GM12878 (cell line): ENCODE measurements at regions not wholly inside any gene's neighbourhood (a gene's known extent, or its start where the extent isn't known, plus 50 kb on each side); places are given as distances from the start of the nearest gene placed in this dataset.

Experiments
- ATAC-seq: fragments of 200-7000 bp; cut with Tn5 transposase; 3 replicates; pipeline ENCODE4 v1.9.1; 2020; ENCODE audit warnings: mild to moderate bottlenecking, moderate library complexity
- BruUV-seq: library from RNA; stranded (reverse); fragments of 400-500 nt; replicated peaks from 2 replicates; lab custom pipeline; 2021; lab: Mats Ljungman, UMichigan
- CTCF ChIA-PET: fragments of 300-600 bp; sonication (Branson Sonifier 250); formaldehyde crosslinking; extraction: SDS; loops from one replicate; lab custom pipeline; 2021; ENCODE audit warnings: inconsistent platforms; lab: Yijun Ruan, JAX
- POLR2A ChIA-PET: fragments of 350-600 bp; formaldehyde crosslinking; extraction: SDS; loops from one replicate; lab custom pipeline; 2021; ENCODE audit warnings: inconsistent platforms; lab: Charles Lee
- RAD21 ChIA-PET: fragments of 300-600 bp; sonication (Branson Sonifier 250); formaldehyde crosslinking; loops from one replicate; lab custom pipeline; 2023; ENCODE audit warnings: antibody characterized with exemption; ENCODE audit not compliant: unreplicated experiment; lab: Charles Lee
- SMC1A ChIA-PET: fragments of 300-600 bp; sonication (Branson Sonifier 250); formaldehyde crosslinking; loops from one replicate; lab custom pipeline; 2023; ENCODE audit not compliant: unreplicated experiment, uncharacterized antibody; lab: Charles Lee
- DNase-seq: peaks from one replicate; pipeline ENCODE4 v3.0.0-alpha.2; 2011; ENCODE audit warnings: low read depth, low spot score
- FAIRE-seq: peaks from 3 replicates; lab custom pipeline; 2011; peaks lifted over from hg19 to GRCh38; lab: Jason Lieb, UNC
- H2AFZ ChIP-seq: 2 replicates; pipeline ENCODE4 v1.6.0; 2011; ENCODE audit warnings: low read depth, low read length, control low read depth; ENCODE audit not compliant: control insufficient read depth
- H3K27ac ChIP-seq: 2 replicates; pipeline ENCODE4 v1.5.1; 2011; ENCODE audit warnings: control low read depth; ENCODE audit not compliant: control insufficient read depth, insufficient read depth
- H3K27me3 ChIP-seq, 2 experiments: replicated peaks in 1 of 2; 2 replicates each; pipeline versions ENCODE4 v1.6.0 to v1.6.1; 2011; ENCODE audit warnings: low read length in 1 of 2; ENCODE audit not compliant: control insufficient read depth in 2 of 2, insufficient read depth in 2 of 2
- H3K36me3 ChIP-seq, 2 experiments: 2 replicates each; pipeline ENCODE4 v1.5.1; 2011; ENCODE audit warnings: low read length in 1 of 2; ENCODE audit not compliant: control insufficient read depth in 2 of 2, insufficient read depth in 2 of 2
- H3K4me1 ChIP-seq: 2 replicates; pipeline ENCODE4 v1.6.1; 2011; ENCODE audit warnings: mild to moderate bottlenecking, low read length, moderate library complexity, mixed read lengths; ENCODE audit not compliant: control insufficient read depth, insufficient read depth
- H3K4me2 ChIP-seq: 2 replicates; pipeline ENCODE4 v1.6.0; 2011; ENCODE audit warnings: control low read depth; ENCODE audit not compliant: control insufficient read depth, insufficient read depth
- H3K4me3 ChIP-seq: fragments of 200-600 bp; sonication (generic); 2 replicates; pipeline ENCODE4 v1.5.1; 2016
- H3K79me2 ChIP-seq: 2 replicates; pipeline ENCODE4 v1.6.0; 2011; ENCODE audit warnings: low read length; ENCODE audit not compliant: control insufficient read depth, insufficient read depth
- H3K9ac ChIP-seq: 2 replicates; pipeline ENCODE4 v1.8.0; 2011; ENCODE audit warnings: low read length, control low read depth, mixed read lengths; ENCODE audit not compliant: control insufficient read depth, insufficient read depth
- H3K9me3 ChIP-seq: replicated peaks from 3 replicates; pipeline ENCODE4 v1.5.1; 2011; ENCODE audit warnings: mild to moderate bottlenecking, low read length; ENCODE audit not compliant: control insufficient read depth, insufficient read depth
- H4K20me1 ChIP-seq: 2 replicates; pipeline ENCODE4 v1.6.0; 2011; ENCODE audit not compliant: control insufficient read depth, insufficient read depth
- IRF5 ChIP-seq: fragments of 450-650 bp; IDR thresholded peaks from 2 replicates; pipeline ENCODE4 v1.6.1; 2017; ENCODE audit warnings: borderline replicate concordance
- RELB ChIP-seq: fragments of 450-650 bp; IDR thresholded peaks from 2 replicates; pipeline ENCODE4 v1.6.1; 2017; ENCODE audit warnings: low read depth, mild to moderate bottlenecking, moderate library complexity
- SPI1 ChIP-seq: IDR thresholded peaks from 2 replicates; pipeline ENCODE4 v1.6.1; 2011; ENCODE audit warnings: low read depth, mild to moderate bottlenecking, low read length, moderate library complexity, borderline replicate concordance; ENCODE audit not compliant: insufficient read depth
- WGBS: methylation state at CpG from one replicate; pipeline ENCODE4 v1.1.6; 2016; ENCODE audit warnings: low lambda C conversion rate; ENCODE audit not compliant: insufficient replicate concordance, insufficient coverage; ENCODE audit errors: missing lambda C conversion rate; 5-methylcytosine and 5-hydroxymethylcytosine counted together
- in situ Hi-C: fragments of 300-500 bp; cut with MboI; formaldehyde crosslinking; loops from 9 replicates; pipeline ENCODE4 v1.14.3; 2018; ENCODE audit warnings: mixed read lengths
- intact Hi-C: fragments of 100-400 bp; cut with micrococcal nuclease; formaldehyde crosslinking; loops from one replicate; pipeline ENCODE4 v1.14.2; 2022; ENCODE audit not compliant: unreplicated experiment
- TF ChIP-seq, protein P1 (sequence below): fragments of 450-650 bp; IDR thresholded peaks from 2 replicates; pipeline ENCODE4 v1.6.1; 2018; ENCODE audit warnings: borderline replicate concordance, mild to moderate bottlenecking; ENCODE audit not compliant: partially characterized antibody

DNA sequence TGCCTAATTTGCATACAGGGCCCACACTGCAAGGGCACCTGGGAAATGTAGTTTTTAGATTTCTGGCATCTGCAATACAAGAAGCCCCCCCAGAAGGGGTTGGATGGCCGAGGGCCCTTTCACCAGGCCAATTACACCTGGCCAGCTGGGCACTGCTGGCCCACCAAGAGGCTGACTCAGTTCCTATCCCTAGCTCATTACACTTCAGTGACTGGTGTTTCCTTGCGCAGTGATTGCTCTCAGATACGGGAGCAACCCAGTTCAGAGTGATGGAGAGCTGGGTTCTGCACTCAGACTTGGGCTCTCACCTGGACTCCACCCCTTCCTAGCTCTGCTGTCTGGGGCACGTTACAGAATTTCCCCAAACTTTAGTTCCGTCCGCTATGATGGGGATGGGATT, 81.1 kb upstream of the SHANK2 start:
- FAIRE-seq (no peak), ATAC-seq (no peak), DNase-seq (no peak)
- ChIA-PET POLR2A (no interaction called here), SMC1A (no interaction called here), CTCF (no interaction called here), RAD21 (no interaction called here)
- H3K79me2 ChIP-seq = no peaks in the 10 kb centered on the region
- H3K4me2 ChIP-seq = no peak overlapping the region
- BruUV-seq = no TSS peak
- H4K20me1 ChIP-seq = no peaks in the 10 kb centered on the region
- no peaks in the 10 kb centered on the region for H3K4me1 ChIP-seq
- TF ChIP-seq, protein P1, sequence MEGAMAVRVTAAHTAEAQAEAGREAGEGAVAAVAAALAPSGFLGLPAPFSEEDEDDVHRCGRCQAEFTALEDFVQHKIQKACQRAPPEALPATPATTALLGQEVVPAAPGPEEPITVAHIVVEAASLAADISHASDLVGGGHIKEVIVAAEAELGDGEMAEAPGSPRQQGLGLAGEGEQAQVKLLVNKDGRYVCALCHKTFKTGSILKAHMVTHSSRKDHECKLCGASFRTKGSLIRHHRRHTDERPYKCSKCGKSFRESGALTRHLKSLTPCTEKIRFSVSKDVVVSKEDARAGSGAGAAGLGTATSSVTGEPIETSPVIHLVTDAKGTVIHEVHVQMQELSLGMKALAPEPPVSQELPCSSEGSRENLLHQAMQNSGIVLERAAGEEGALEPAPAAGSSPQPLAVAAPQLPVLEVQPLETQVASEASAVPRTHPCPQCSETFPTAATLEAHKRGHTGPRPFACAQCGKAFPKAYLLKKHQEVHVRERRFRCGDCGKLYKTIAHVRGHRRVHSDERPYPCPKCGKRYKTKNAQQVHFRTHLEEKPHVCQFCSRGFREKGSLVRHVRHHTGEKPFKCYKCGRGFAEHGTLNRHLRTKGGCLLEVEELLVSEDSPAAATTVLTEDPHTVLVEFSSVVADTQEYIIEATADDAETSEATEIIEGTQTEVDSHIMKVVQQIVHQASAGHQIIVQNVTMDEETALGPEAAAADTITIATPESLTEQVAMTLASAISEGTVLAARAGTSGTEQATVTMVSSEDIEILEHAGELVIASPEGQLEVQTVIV = no peak
- no peak overlapping the region for H3K9ac ChIP-seq
- H2AFZ ChIP-seq = no peak overlapping the region
- H3K4me3 ChIP-seq = no peak overlapping the region
- intact Hi-C loops = no loop called here
- in situ Hi-C loops = no loop called here
- H3K36me3 ChIP-seq = no peaks in the 10 kb centered on the region
- H3K27me3 ChIP-seq = no peaks in the 10 kb centered on the region; a peak in 1 of 4 replicates
- WGBS = 60% methylated on average over 6 of the region's 6 CpGs
- H3K9me3 ChIP-seq = no peaks in the 10 kb centered on the region; the same call in 2 of the 3 replicates
- no peak overlapping the region for H3K27ac ChIP-seq

GRCh38 chr11:71332447-71332846, 80.1 kb upstream of the SHANK2 start:
- POLR2A ChIA-PET = no interaction called here
- BruUV-seq = no TSS peak
- ATAC-seq = no peak
- H3K9me3 ChIP-seq = no peaks in the 10 kb centered on the region; the same call in 2 of the 3 replicates
- no peaks in the 10 kb centered on the region for H3K79me2 ChIP-seq
- H4K20me1 ChIP-seq = no peaks in the 10 kb centered on the region
- 68% methylated on average over 5 of the region's 5 CpGs for WGBS
- H3K27ac ChIP-seq = no peak overlapping the region
- no peak overlapping the region for H3K4me2 ChIP-seq
- in situ Hi-C loops = no loop called here
- no peak for FAIRE-seq
- TF ChIP-seq IRF5 = no peak
- TF ChIP-seq RELB = no peak
- TF ChIP-seq SPI1 = no peak
- TF ChIP-seq, all 136 proteins: peak for 0
- Histone ChIP-seq H3K9ac (no peak overlapping the region), H3K4me3 (no peak overlapping the region), H3K27me3 (no peaks in the 10 kb centered on the region; a peak in 1 of 4 replicates), H3K36me3 (no peaks in the 10 kb centered on the region), H2AFZ (no peak overlapping the region), H3K4me1 (no peaks in the 10 kb centered on the region)
- no peak for DNase-seq
- SMC1A ChIA-PET = no interaction called here
- CTCF ChIA-PET = no interaction called here
- intact Hi-C loops = no loop called here
- RAD21 ChIA-PET = no interaction called here
